Activated B cell treated with CpG ODN at 0.5 μM for 24 hours (primary cell): ENCODE measurements at regions not wholly inside any gene's neighbourhood (a gene's known extent, or its start where the extent isn't known, plus 50 kb on each side); places are given as distances from the start of the nearest gene placed in this dataset.
"Not testable (repeated sequence)": the region's sequence is repeated elsewhere in the genome, so short reads cannot be mapped to it uniquely, and the experiment has no call there.

Source experiments
- ATAC-seq: fragments of 200-7000 bp; cut with Tn5 transposase; one replicate; pipeline ENCODE4 v1.10.0; 2021; ENCODE audit warnings: low read depth, mild to moderate bottlenecking, moderate library complexity
- CTCF ChIA-PET: fragments of 350-600 bp; sonication (Branson Sonifier 250); formaldehyde crosslinking; loops from one replicate; lab custom pipeline; 2021; ENCODE audit warnings: antibody characterized with exemption; lab: Charles Lee
- POLR2A ChIA-PET: fragments of 350-600 bp; sonication (Branson Sonifier 250); formaldehyde crosslinking; loops from one replicate; lab custom pipeline; 2021; ENCODE audit warnings: antibody characterized with exemption; lab: Charles Lee
- DNase-seq: peaks from one replicate; pipeline ENCODE4 v3.0.0; 2022
- H3K27ac Mint-ChIP-seq: one replicate; pipeline ENCODE4 v1.8.0; 2020; ENCODE audit warnings: mixed read lengths
- H3K27me3 Mint-ChIP-seq: one replicate; pipeline ENCODE4 v1.8.0; 2021; ENCODE audit warnings: mixed read lengths
- H3K36me3 Mint-ChIP-seq: one replicate; pipeline ENCODE4 v1.8.0; 2021; ENCODE audit warnings: low read depth, mixed read lengths
- H3K4me1 Mint-ChIP-seq: one replicate; pipeline ENCODE4 v1.8.0; 2021; ENCODE audit warnings: mixed read lengths
- H3K4me3 Mint-ChIP-seq: one replicate; pipeline ENCODE4 v1.8.0; 2020; ENCODE audit warnings: mild to moderate bottlenecking, mixed read lengths
- H3K9me3 Mint-ChIP-seq: one replicate; pipeline ENCODE4 v1.8.0; 2020; ENCODE audit warnings: mixed read lengths
- intact Hi-C: fragments of 100-400 bp; cut with micrococcal nuclease; formaldehyde crosslinking; loops from one replicate; pipeline ENCODE4 v1.15.1; 2024
- TF ChIP-seq, protein P1 (sequence below): fragments of 200-600 bp; IDR thresholded peaks from one replicate; pipeline ENCODE4 v1.8.0; 2022; ENCODE audit warnings: antibody characterized with exemption, mild to moderate bottlenecking

GRCh38 chr1:221541296-221541695 is 200.6 kb downstream of the DUSP10 start:
- POLR2A ChIA-PET = no interaction called here
- Mint-ChIP-seq H3K27ac (no peak overlapping the region), H3K36me3 (no peaks in the 10 kb centered on the region), H3K4me3 (no peak overlapping the region), H3K4me1 (no peaks in the 10 kb centered on the region), H3K9me3 (no peaks in the 10 kb centered on the region), H3K27me3 (peaks cover 6% of the 10 kb centered on the region)
- TF ChIP-seq, protein P1, sequence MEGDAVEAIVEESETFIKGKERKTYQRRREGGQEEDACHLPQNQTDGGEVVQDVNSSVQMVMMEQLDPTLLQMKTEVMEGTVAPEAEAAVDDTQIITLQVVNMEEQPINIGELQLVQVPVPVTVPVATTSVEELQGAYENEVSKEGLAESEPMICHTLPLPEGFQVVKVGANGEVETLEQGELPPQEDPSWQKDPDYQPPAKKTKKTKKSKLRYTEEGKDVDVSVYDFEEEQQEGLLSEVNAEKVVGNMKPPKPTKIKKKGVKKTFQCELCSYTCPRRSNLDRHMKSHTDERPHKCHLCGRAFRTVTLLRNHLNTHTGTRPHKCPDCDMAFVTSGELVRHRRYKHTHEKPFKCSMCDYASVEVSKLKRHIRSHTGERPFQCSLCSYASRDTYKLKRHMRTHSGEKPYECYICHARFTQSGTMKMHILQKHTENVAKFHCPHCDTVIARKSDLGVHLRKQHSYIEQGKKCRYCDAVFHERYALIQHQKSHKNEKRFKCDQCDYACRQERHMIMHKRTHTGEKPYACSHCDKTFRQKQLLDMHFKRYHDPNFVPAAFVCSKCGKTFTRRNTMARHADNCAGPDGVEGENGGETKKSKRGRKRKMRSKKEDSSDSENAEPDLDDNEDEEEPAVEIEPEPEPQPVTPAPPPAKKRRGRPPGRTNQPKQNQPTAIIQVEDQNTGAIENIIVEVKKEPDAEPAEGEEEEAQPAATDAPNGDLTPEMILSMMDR = no peak
- intact Hi-C loops = loop anchor here (10.0 kb wide), 2 partner anchors 624 to 914 kb away; no protein-coding TSS in a partner anchor
- CTCF ChIA-PET = no interaction called here
- DNase-seq = no peak
- ATAC-seq = no peak

- H3K27me3 Mint-ChIP-seq = peaks cover under 1% of the 10 kb centered on the region
- no peak overlapping the region for H3K4me3 Mint-ChIP-seq
- ChIA-PET POLR2A (no interaction called here), CTCF (interaction anchor here (0.9 to 1.0 kb wide), 2 partner anchors 627 to 912 kb away, joined by 3 to 4 read pairs; no protein-coding TSS in a partner anchor)
- no peaks in the 10 kb centered on the region for H3K36me3 Mint-ChIP-seq
- TF ChIP-seq, protein P1 = no peak
- no peak for ATAC-seq
- intact Hi-C loops = loop anchor here (1.0 to 10.0 kb wide), 4 partner anchors 197 to 911 kb away; no protein-coding TSS in a partner anchor
- no peak for DNase-seq
- no peaks in the 10 kb centered on the region for H3K9me3 Mint-ChIP-seq
- no peaks in the 10 kb centered on the region for H3K4me1 Mint-ChIP-seq
- H3K27ac Mint-ChIP-seq = no peak overlapping the region
These were observed 198.3 kb downstream of the DUSP10 start for GRCh38 chr1:221543529-221544120.

GRCh38 chr1:221548942-221549341 is 192.9 kb downstream of the DUSP10 start:
- no peak overlapping the region for H3K27ac Mint-ChIP-seq
- H3K27me3 Mint-ChIP-seq = no peaks in the 10 kb centered on the region
- no peaks in the 10 kb centered on the region for H3K36me3 Mint-ChIP-seq
- no peak for ATAC-seq
- TF ChIP-seq, protein P1 = no peak
- no peak overlapping the region for H3K4me3 Mint-ChIP-seq
- no peak for DNase-seq
- intact Hi-C loops = loop anchor here (10.0 kb wide), 2 partner anchors 616 to 906 kb away; no protein-coding TSS in a partner anchor
- ChIA-PET CTCF (no interaction called here), POLR2A (no interaction called here)
- no peaks in the 10 kb centered on the region for H3K9me3 Mint-ChIP-seq
- peaks cover 3% of the 10 kb centered on the region for H3K4me1 Mint-ChIP-seq

DNA sequence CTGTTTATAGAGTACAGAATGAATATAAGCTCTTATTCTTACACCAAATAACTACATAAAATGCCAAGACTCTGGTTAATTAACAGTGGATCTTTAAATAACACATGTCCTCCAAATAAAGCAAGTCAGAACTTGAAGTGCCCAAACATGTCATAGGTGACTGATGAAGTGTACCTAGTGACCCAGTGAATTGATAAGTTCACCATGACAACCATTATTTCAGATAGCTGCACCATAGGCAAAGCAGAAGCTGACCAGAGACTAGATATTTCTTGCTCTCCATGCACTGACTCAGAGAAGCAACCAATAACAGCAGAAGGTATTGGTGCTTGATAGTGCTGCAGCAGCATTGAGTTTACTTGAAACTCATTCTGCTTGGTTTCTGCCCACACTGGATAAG is 192.1 kb downstream of the DUSP10 start:
- Mint-ChIP-seq H3K36me3 (no peaks in the 10 kb centered on the region), H3K4me3 (no peak overlapping the region), H3K27ac (peak overlapping the region; percentile 24), H3K4me1 (peaks cover 3% of the 10 kb centered on the region), H3K27me3 (no peaks in the 10 kb centered on the region), H3K9me3 (no peaks in the 10 kb centered on the region)
- POLR2A ChIA-PET = interaction anchor here (0.5 to 0.6 kb wide), 2 partner anchors 87 to 847 kb away, joined by 3 to 4 read pairs; no protein-coding TSS in a partner anchor
- DNase-seq (no peak), ATAC-seq (no peak)
- intact Hi-C loops = loop anchor here (10.0 kb wide), 2 partner anchors 615 to 905 kb away; no protein-coding TSS in a partner anchor
- CTCF ChIA-PET = no interaction called here
- TF ChIP-seq, protein P1 = no peak

- POLR2A ChIA-PET, intact Hi-C loops, H3K4me1 Mint-ChIP-seq, H3K9me3 Mint-ChIP-seq, CTCF ChIA-PET, H3K4me3 Mint-ChIP-seq, DNase-seq, H3K27ac Mint-ChIP-seq, ATAC-seq, H3K36me3 Mint-ChIP-seq, H3K27me3 Mint-ChIP-seq: not testable (repeated sequence)
These were observed 189.1 kb downstream of the DUSP10 start for GRCh38 chr1:221552792-221553191.
